GM21529 (cell line): ENCODE measurements at regions not wholly inside any gene's neighbourhood (a gene's known extent, or its start where the extent isn't known, plus 50 kb on each side); places are given as distances from the start of the nearest gene placed in this dataset.

Experiments
- ATAC-seq: cut with Tn5 transposase; IDR thresholded peaks from one replicate; pipeline ENCODE4 v1.9.1; 2021; ENCODE audit not compliant: unreplicated experiment

DNA sequence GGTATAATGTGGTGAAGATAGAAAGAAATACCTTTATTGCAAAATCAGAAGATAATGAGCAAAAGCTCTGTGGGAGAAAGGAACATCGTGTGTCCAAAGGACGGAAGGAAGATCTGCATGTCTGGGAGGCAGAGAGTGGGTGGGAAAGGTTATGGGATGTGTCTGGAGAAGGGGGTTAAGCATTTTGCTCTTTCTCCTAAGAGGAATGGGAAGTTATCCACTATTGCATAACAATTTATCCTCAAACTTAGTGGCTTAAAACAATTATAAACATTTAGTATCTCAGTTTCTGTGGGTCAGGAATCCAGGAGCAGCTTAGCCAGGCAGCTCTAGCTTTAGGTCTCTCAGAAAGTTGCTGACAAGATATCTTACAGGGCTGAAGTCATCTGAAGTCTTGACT lies 229.1 kb upstream of the CITED2 start:
- ATAC-seq, result no peak

DNA sequence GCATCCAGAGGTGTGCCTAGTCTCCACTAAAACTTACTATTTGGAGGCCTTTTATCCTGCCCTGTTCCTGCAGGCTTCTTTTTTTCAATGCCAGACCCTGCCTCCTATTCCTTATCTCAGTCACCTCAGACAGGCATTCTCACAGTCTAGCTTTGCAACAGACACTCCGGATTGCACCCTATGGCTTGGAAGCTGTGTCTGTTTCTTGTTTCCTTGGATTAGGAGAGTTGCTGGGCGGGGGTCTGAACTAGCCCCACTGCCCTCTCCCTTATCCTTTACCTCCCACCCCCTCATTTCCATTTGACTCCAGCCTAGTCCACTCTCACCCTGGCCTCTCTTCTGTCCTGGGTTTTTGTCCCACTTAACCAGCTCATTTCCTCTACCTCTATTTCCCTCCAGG lies 228.1 kb upstream of the CITED2 start:
- no peak for ATAC-seq

DNA sequence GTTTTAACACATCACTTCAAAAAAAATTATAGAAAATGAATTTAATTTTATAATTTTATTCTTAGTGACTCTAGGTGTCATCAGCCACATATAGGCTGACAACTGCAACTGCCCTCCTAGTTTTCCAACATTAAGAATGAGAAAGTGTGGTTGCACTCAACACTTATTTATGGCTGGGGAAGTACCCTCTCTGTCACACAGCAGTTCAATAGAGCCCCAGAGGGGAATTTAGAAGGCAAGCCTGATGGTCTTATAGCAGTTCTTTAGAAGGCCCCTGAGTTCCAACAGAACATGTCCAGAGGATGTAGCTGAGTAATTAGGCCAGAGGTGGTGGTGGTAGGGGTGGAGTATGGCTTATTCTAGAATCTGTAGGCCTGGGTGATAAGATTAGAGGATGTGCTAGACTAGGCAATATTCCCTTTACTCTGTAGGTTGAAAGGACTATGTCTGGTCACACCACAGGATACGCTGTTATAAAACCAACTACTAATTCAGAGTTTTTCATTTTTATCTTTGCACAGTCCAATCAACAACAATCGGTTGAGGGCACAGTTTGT lies 226.5 kb upstream of the CITED2 start:
- peak; percentile 98 for ATAC-seq

DNA sequence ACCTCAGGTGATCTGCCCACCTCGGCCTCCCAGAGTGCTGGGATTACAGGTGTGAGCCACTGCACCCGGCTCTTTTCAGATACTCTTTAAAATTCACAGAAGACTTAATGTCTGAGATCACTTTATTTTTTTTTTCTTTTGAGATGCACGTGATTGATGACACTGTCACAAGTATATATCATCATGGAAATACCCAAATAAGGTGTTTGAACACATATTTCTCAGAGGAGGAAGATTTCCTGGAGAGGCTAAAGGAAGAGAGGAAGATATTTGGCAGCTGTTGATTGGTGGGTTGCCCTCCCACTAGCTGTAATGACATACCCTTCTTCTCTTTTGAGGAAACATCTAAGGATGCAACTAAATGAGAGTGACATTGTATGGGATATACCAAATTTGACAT lies 225.9 kb upstream of the CITED2 start:
- ATAC-seq, result peak; percentile 2

DNA sequence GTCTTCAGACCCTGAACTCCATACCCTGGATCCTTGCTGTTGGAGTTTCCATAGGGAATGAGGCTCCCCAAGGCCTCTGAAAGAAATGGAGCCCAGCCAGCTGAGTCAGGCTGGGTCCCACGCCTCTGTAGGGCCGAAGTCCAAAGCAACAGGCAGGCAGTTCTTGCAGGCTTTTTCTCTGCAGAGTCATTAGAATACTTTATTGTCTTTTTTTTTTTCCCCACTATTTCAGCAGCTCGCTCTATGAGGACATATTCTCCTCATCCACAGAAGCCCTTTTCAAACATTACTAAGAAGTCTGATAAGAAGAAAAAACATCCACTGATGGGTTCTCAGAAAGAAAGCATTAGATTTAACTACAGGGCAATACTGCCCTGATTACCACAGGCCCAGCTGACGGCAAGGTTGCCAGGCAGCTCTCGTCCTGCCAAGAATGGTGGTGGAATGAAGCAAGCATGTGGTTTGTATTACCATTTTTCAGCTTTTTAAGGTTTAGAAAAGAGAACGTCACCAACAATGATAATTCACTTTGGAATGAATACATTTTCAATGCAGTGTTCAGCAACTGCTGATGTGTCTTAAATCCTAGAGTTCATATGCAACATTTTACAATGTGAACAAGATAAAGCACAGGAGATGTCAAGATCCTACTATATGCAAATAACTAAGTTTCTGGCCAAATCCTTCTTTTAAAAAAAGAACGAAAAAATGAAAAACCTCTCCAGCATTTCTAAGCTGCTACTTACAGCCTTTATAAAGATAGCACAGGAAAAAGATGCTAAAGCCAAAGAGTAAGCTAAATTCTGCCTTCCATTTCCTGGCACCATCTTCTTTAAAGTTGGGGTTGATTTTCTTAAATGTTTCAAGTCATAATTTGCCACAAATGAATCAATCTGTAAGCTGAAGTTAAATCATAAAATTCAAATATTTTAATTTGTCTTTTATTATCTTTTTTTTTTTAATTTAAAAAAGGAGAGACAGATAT lies 223.6 kb upstream of the CITED2 start:
- ATAC-seq, result no peak

DNA sequence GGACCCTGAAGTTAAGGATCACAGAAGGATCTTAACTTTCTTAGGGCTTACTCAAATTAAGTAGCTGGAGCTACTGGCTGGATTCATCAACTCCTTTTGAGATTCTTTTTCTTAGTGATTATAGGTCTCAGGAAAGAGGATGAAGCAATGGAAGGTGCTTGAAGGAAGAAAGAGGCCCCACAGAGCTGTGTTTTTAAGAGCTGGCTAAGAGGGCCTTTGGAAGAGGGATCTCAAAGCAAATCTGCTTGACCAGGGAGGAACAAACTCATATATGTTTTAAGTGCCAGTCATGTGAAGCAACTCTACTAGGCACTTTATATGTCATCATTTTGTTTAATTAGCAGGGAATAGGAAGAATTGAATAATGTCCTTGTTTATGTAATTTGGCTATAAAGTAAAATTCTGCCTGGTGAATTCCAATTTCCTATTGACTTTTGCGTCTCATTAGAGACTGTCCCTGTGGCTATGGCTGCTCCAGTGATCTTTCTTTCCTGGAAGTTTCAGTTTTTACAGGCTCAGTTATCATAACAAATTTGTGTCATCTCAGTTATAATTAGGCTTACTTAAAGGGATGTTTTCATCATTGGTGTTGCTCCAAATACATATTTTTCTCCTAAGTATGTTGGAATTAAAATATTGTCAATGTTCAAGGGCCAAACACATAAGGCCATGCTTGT lies 222.8 kb upstream of the CITED2 start:
- ATAC-seq, result no peak

DNA sequence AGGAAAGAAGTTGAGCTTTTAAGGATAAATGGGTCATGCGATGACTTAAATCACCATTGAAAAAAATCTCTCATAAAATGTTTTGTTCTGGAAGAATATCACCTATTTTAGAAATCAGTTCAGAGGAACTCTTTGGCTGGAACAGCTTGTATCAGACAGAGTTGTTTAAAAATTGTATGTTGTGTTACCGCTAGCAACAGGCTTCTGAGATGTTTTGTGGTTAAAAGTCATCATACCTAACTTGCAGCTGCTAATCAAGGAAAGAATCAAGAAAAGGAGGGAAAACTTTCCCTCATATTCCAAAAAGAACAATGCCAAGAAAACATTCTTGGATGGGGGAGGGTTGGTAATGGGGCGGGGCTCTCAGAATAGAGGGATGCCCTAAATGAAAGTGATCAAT lies 220.7 kb upstream of the CITED2 start:
- ATAC-seq, result no peak

DNA sequence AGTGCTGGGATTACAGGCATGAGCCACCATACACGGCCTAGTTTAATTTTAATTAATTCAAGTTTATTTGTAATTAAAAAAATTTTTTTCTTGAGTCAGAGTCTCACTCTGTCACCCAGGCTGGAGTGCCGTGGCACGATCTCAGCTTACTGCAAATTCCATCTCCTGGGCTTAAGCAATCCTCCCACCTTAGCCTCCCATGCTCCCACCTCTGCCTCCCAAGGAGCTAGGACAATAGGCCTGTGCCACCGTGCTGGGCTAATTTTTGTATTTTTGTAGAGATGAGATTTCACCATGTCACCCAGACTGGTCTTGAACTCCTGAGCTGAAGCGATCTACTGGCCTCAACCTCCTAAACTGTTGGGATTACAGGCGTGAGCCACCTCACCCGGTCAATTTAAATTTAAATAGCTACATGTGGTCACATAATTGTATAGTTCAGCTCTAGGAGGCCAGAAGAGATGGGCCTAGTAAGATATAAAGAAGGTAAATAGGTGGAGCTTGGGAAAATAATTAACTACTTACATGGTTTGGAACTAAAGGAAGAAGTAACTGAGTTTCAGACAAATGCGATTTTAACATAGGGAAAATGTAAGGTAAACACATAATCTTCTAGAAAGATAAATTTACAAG lies 220.0 kb upstream of the CITED2 start:
- no peak for ATAC-seq

DNA sequence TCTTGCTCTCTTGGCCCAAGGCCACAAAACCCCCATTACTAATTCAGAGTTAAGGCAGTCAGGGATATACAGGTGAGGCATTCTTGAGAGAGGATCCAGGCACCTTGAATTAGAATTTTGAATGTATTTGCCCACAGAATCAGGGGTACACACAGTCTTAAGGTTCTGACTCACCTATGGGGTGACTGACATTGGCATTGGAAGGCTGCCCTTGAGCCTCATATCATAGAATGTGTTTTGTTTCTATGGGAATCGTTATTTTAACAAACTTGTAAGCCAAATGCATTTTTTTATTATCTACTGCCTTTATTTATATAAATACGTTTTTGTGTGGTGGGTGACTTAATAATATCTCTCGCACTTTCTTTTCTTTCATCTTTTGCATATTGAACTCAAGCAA lies 218.6 kb upstream of the CITED2 start:
- ATAC-seq, result no peak

DNA sequence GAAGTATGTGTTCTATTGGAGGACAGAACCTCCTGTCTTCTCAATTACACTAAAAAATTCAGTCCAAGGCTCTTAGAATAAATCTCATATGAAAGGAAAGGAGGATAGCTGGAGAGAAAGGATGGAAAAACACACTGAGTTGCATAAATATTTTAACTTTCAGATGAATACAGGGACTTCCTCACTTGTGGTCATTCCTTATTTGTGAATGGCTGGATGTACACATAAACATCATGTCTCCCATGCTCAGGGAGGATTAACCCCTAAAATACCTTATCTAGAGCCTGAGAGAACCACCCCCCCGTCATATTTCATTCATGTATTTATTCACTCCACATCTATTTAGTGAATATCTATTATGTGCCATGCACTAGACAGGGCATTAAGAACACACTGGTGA lies 217.6 kb upstream of the CITED2 start:
- ATAC-seq, result no peak

DNA sequence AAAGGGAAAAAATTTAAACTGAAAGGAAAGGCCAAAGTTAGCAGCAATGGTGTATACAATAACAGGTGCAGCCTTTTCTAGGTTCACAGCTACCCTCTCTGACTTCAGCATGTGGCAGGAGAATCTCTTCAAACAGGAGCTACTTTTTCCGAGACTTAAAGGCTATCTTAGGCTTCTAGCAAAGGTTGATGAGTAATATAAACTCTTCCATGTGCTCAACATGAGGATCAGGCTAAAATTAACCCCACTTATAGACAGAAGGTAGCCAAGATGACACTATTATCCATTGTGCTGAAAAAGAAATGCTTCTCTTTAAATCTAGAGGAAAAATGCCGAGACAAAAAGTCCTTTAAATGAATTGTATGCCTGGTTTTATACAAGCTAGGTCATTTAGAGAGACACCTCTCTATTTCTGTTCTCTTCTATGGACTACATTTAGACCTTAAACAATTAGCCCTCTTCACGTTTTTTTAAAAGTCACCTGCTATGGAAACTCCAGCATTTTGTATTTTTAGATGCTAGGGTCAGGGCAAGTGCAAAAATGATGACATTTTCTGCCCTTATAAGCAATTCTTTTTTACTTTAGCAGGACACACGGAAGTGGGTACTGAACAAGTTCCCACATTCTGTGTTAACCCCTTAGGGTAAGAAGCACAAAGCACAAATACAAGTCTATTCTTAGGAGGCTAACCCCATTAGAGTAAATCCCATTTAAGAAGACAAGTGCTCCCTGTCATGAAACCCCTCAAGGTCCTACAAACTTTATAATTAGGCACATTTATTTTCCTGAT lies 216.8 kb upstream of the CITED2 start:
- ATAC-seq, result no peak

DNA sequence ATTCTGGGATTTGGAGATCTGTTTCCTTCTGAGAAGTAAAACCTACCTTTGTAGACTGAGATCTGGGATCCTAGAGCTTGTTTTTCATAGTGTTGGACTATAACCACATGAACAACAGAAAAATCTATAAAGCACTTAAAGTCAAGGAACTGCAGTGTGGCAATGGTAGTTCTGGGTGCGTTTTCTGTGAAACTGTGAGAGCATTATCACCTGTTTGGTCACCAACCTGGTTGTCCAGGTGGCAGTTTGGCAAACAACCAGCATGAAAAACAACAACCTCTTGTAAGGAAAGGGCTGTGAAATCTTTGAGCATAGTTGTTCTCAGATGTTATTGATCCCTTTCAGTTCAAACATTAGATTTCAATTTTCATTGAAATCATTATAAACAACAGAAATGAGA lies 215.8 kb upstream of the CITED2 start:
- ATAC-seq, result no peak

DNA sequence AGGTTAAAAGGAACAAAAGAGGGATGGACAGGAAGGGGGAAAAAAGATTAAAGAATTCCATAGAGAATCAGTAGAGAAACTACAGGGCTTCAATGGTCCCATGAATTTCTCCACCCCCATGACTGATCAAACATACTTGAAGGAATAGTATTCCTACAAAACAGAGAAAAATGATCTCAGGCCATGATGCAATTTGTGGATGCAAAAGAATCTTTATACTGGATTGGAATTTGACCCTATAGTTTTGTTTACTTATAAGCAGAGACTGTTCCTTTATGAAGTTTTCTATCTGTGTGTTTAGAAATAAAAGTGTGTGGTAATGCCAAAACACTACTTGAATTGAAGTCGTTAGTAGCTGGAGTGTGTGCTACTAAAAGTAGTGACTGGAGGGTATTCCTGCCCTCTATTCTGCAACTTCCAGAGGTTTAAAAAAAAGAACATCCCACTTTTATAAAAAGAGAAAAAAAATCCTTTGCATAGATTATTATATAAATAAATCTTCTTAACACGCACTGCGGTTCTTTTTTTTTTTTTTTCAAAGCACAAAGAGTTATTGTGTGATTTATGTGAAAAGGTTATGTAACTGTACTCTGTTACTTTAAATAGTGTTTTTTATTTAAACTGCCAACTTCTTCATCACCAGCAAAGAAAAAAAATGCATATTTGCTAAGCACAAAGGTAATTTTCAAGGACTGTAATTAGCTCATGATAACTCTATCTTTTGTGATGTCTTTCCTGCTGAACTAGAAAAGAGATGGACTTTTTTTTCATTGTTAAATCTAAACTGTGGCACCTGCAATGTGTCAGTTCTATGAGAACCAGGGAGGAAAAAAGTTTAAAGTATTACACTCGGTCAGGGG lies 214.5 kb upstream of the CITED2 start:
- ATAC-seq, result no peak

DNA sequence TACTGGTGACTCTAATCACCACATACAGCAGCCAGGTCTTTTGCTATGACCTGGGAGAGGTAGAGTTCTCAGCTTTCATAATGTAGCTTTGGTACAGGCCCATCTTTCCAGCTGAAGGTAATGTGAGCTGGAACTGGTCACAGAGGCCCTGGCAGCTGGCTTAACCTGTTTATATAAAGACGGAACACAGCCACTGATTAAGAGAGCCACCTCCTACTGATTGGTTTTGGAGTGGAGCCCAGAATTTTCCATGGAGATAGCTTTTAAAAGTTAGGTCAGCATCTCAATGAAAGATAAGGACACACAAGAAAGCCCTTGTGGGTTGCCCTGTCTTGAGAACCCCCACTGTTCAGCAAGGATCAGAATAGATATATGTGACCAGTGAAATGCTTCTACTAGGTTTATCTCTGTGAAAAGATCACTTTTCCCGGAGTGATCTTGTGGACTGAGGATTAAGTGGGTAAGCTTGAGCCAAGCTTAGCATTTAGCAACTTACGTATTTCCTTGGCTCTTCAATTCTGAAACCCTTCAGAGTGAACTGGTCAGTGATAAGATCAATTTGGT lies 213.7 kb upstream of the CITED2 start:
- no peak for ATAC-seq

DNA sequence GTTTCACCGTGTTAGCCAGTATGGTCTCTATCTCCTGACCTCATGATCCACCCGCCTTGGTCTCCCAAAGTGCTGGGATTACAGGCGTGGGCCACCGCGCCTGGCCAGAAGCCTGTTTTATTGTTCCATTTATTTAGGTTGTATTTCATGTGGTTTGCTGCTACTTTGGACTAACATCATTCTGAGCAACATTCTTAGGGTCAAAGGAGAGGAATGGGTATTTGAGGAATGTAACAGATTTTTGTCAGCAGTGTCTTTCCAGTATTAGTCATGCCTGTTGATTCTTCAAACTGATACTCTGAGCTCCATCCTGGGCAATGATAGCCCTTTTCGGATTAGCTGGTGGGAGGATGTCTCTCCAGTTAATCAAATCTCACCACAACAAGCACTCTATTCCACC lies 213.0 kb upstream of the CITED2 start:
- ATAC-seq, result no peak

DNA sequence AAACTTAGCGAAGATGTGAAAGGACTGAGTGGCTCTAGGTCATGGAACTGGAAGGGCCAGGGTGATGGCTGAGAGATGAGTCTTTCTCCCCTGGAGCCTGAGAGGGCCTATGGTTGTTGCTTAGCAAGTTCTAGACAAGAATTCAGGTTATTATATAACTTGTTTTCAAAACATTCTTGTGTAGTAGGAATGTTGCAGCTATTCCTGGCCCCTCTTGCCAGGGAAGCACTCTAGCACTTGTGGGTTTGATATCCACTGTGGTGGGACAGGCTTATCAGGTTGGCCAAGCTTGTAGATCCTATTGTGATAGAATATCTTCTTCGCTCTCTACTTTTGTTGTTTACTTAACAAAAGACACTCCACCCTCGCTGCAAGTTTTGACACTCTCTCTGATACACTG lies 211.8 kb upstream of the CITED2 start:
- no peak for ATAC-seq

DNA sequence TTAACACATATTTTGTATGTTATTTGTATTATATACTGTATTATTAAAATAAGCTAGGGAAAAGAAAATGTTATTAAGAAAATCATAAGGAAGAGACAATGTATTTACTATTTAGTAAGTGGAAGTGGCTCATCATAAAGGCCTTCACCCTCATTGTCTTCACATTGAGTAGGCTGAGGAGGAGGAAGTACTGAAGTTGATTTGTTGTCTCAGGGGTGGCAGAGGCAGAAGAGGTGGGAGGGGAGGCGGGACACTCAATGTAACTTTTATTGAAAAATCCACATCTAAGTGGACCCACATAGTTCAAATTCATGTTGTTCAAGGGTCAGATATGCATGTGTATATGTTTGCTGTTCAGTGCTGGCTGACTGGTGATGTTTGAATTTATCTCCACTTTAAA lies 210.2 kb upstream of the CITED2 start:
- no peak for ATAC-seq

DNA sequence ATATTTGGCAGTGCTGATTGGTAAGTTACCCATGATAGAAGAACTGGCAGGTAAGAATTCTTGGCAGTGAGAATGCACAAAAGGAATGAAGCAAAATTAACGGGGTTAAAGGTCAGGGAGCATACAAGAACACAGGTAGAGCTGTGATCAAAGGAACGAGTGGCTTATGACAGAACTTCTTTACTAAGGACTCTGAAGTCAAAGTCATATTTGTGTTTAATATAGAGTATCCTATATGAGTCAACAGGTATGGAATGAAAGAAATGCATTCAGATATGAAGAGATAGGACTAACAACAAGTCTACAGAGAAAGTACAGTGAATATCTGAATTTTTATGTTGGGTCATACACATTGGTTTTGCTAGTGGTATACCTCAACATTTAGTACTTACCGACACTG lies 209.0 kb upstream of the CITED2 start:
- ATAC-seq, result no peak

DNA sequence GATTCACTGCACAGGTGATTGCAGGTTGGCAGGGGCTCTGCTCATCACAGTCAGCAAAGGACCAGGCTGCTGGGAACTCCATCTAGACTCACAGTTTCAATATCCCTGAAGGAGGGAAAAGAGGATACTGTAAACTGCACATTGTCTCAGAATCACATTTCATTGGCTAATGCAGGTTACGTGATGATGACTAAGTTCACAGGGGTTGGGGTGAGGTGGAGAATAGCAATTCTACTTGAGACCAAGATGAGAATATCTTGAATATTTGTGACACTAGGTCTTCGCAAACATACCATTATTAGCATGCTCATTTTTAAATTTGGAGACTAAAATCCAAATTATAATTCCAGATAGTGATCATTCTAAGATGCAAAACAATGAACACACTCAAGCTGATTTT lies 208.5 kb upstream of the CITED2 start:
- no peak for ATAC-seq

DNA sequence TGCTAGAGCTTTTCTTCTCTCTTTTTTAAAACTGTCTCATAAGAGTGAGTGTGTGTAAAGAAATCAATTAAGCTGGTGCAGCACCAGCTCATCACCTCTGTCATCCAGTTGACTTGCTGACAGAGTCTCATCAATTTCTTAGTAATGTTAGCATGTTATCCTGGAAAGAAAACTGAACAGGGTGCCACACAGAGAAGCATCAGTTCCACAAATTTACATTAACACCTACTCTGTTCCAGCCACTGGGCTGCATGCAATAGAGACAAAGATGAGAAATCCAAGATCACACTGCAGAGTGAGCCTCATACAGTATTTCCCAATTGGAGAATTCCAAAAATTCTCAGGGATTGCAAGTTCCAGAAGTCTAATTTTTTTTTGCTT lies 207.0 kb upstream of the CITED2 start:
- no peak for ATAC-seq
